A673 (cell line): ENCODE measurements at regions not wholly inside any gene's neighbourhood (a gene's known extent, or its start where the extent isn't known, plus 50 kb on each side); places are given as distances from the start of the nearest gene placed in this dataset.

ENCODE experiments used
- BruUV-seq: library from RNA; stranded (reverse); fragments of 400-500 nt; replicated peaks from 2 replicates; lab custom pipeline; 2021; lab: Mats Ljungman, UMichigan
- CTCF ChIA-PET: fragments of 300-600 bp; sonication (Branson Sonifier 250); formaldehyde crosslinking; loops from one replicate; lab custom pipeline; 2022; ENCODE audit warnings: antibody characterized with exemption; lab: Charles Lee
- POLR2A ChIA-PET: fragments of 300-600 bp; sonication (Branson Sonifier 250); formaldehyde crosslinking; loops from one replicate; lab custom pipeline; 2022; ENCODE audit warnings: antibody characterized with exemption; ENCODE audit not compliant: low non-redundant PET; lab: Charles Lee
- DNase-seq: peaks from one replicate; pipeline ENCODE4 v3.0.0-alpha.2; 2015; ENCODE audit warnings: low spot score
- H3K27ac ChIP-seq: fragments of 200-600 bp; sonication (generic); 2 replicates; pipeline ENCODE4 v1.5.1; 2016; ENCODE audit warnings: mixed run types, low read depth, mild to moderate bottlenecking, mixed read lengths, antibody characterized with exemption, low read length; ENCODE audit not compliant: poor library complexity, severe bottlenecking
- H3K27me3 ChIP-seq: fragments of 200-600 bp; sonication (generic); replicated peaks from 2 replicates; pipeline ENCODE4 v1.6.1; 2017; ENCODE audit warnings: mixed run types, low read depth, mild to moderate bottlenecking, mixed read lengths, antibody characterized with exemption, low read length; ENCODE audit not compliant: insufficient read depth, poor library complexity
- H3K36me3 ChIP-seq: fragments of 200-600 bp; sonication (generic); 2 replicates; pipeline ENCODE4 v1.6.1; 2016; ENCODE audit warnings: mixed run types, mild to moderate bottlenecking, mixed read lengths, antibody characterized with exemption, low read length; ENCODE audit not compliant: insufficient read depth, poor library complexity, severe bottlenecking
- H3K4me1 ChIP-seq: fragments of 200-600 bp; sonication (generic); 2 replicates; pipeline ENCODE4 v1.6.1; 2017; ENCODE audit warnings: mixed run types, mild to moderate bottlenecking, mixed read lengths, antibody characterized with exemption, low read length; ENCODE audit not compliant: insufficient read depth, poor library complexity, severe bottlenecking
- H3K4me3 ChIP-seq: fragments of 200-600 bp; sonication (generic); 2 replicates; pipeline ENCODE4 v1.5.1; 2016; ENCODE audit warnings: low read depth, mixed run types, mild to moderate bottlenecking, mixed read lengths, low read length; ENCODE audit not compliant: poor library complexity, severe bottlenecking
- H3K9me3 ChIP-seq: fragments of 200-600 bp; sonication (generic); 2 replicates; pipeline ENCODE4 v1.6.1; 2016; ENCODE audit warnings: mixed run types, low read depth, mild to moderate bottlenecking, mixed read lengths, antibody characterized with exemption, low read length; ENCODE audit not compliant: poor library complexity, severe bottlenecking
- CTCF ChIP-seq: fragments of 300-800, 200-600 bp; sonication (generic); conservative IDR thresholded peaks from 2 replicates; pipeline ENCODE4 v1.5.1; 2017; ENCODE audit warnings: low read depth, mild to moderate bottlenecking, antibody characterized with exemption, low read length, moderate library complexity, mixed read lengths
- EZH2 ChIP-seq: fragments of 200-600 bp; sonication (generic); IDR thresholded peaks from 2 replicates; pipeline ENCODE4 v1.6.1; 2017; ENCODE audit warnings: borderline replicate concordance, low read depth, mild to moderate bottlenecking, mixed read lengths, antibody characterized with exemption, low read length; ENCODE audit not compliant: poor library complexity, severe bottlenecking
- intact Hi-C: fragments of 100-400 bp; cut with micrococcal nuclease; formaldehyde crosslinking; loops from one replicate; pipeline ENCODE4 v1.10.0; 2022; ENCODE audit not compliant: unreplicated experiment

- H3K27me3 ChIP-seq, result peaks cover 11% of the 10 kb centered on the region
- DNase-seq, result no peak
- intact Hi-C loops, result no loop called here
- no peak overlapping the region for H3K27ac ChIP-seq
- no peak overlapping the region for H3K4me3 ChIP-seq
- BruUV-seq, result no TSS peak
- no peaks in the 10 kb centered on the region for H3K9me3 ChIP-seq
- H3K4me1 ChIP-seq, result no peaks in the 10 kb centered on the region
- CTCF ChIA-PET, result no interaction called here
- H3K36me3 ChIP-seq, result no peaks in the 10 kb centered on the region
- POLR2A ChIA-PET, result no interaction called here
- no peak for TF ChIP-seq CTCF
- TF ChIP-seq EZH2, result no peak
These were observed 776.1 kb downstream of the AACS start for GRCh38 chr12:125841332-125841731.

- CTCF ChIA-PET, result no interaction called here
- no peak for DNase-seq
- POLR2A ChIA-PET, result no interaction called here
- Histone ChIP-seq H3K4me1 (no peaks in the 10 kb centered on the region), H3K36me3 (no peaks in the 10 kb centered on the region), H3K27me3 (peaks cover 4% of the 10 kb centered on the region), H3K27ac (no peak overlapping the region), H3K4me3 (no peak overlapping the region), H3K9me3 (no peaks in the 10 kb centered on the region)
- no TSS peak for BruUV-seq
- TF ChIP-seq CTCF, result no peak
- TF ChIP-seq EZH2, result no peak
- intact Hi-C loops, result no loop called here
These were observed 786.9 kb downstream of the AACS start for GRCh38 chr12:125852116-125852515.

DNA sequence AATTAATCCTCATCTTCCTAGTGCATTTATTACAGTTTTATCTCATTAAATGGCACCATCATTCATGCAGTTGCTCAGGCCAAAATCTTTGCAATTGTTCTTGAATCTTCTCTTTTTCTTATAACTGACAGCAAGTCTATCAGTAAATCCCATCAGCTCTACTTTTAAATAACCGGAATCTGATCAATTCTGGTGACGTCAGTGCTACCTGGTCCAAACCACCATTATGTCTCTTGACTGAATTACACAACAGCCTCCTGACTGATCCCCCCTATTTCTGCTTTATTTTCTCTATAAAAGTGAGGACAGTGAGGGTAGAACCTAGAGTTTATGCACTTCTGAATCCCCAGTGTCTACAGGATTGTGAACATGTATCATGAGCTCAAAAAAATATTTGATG, 787.4 kb downstream of the AACS start:
- DNase-seq, result no peak
- POLR2A ChIA-PET, result no interaction called here
- H3K4me1 ChIP-seq, result no peaks in the 10 kb centered on the region
- TF ChIP-seq EZH2 (no peak), CTCF (no peak)
- intact Hi-C loops, result no loop called here
- no peaks in the 10 kb centered on the region for H3K9me3 ChIP-seq
- H3K27me3 ChIP-seq, result peaks cover 4% of the 10 kb centered on the region
- CTCF ChIA-PET, result no interaction called here
- no peak overlapping the region for H3K27ac ChIP-seq
- no TSS peak for BruUV-seq
- H3K4me3 ChIP-seq, result no peak overlapping the region
- no peaks in the 10 kb centered on the region for H3K36me3 ChIP-seq
